H1 (cell line): ENCODE measurements at regions not wholly inside any gene's neighbourhood (a gene's known extent, or its start where the extent isn't known, plus 50 kb on each side); places are given as distances from the start of the nearest gene placed in this dataset.

Source experiments
- CTCF ChIA-PET: fragments of 300-600 bp; sonication (Branson Sonifier 250); formaldehyde crosslinking; loops from one replicate; lab custom pipeline; 2021; ENCODE audit not compliant: partially characterized antibody; lab: Charles Lee
- POLR2A ChIA-PET: fragments of 300-600 bp; sonication (Branson Sonifier 250); formaldehyde crosslinking; loops from one replicate; lab custom pipeline; 2021; ENCODE audit warnings: inconsistent platforms; ENCODE audit not compliant: partially characterized antibody; lab: Charles Lee
- DNase-seq, 2 experiments: peaks; one replicate each; pipeline versions ENCODE4 v3.0.0 to v3.0.0-alpha.2; 2010 to 2022; ENCODE audit warnings: low spot score in 2 of 2, low read depth in 1 of 2, mixed read lengths in 1 of 2
- FAIRE-seq: peaks from 2 replicates; lab custom pipeline; 2011; peaks lifted over from hg19 to GRCh38; lab: Jason Lieb, UNC
- H2AFZ ChIP-seq: 2 replicates; pipeline ENCODE4 v1.8.1; 2012; ENCODE audit warnings: low read length, inconsistent platforms
- H2AK5ac ChIP-seq: 2 replicates; pipeline ENCODE4 v1.6.1; 2013; ENCODE audit warnings: low read depth, low read length
- H2BK120ac ChIP-seq: replicated peaks from 2 replicates; pipeline ENCODE3; 2013; ENCODE audit warnings: low read depth, low read length, inconsistent platforms
- H2BK12ac ChIP-seq: 2 replicates; pipeline ENCODE4 v1.6.1; 2013; ENCODE audit warnings: low read depth, low read length
- H2BK15ac ChIP-seq: 2 replicates; pipeline ENCODE4 v1.6.1; 2013; ENCODE audit warnings: low read length
- H2BK20ac ChIP-seq: 2 replicates; pipeline ENCODE4 v1.6.1; 2013; ENCODE audit warnings: low read length
- H2BK5ac ChIP-seq: 2 replicates; pipeline ENCODE4 v1.6.1; 2013; ENCODE audit warnings: low read depth, low read length
- H3K14ac ChIP-seq: 2 replicates; pipeline ENCODE4 v1.6.1; 2013; ENCODE audit warnings: inconsistent platforms; ENCODE audit not compliant: insufficient read length
- H3K18ac ChIP-seq: 2 replicates; pipeline ENCODE4 v1.6.1; 2013; ENCODE audit warnings: low read length; ENCODE audit errors: extremely low read depth
- H3K23ac ChIP-seq: 2 replicates; pipeline ENCODE4 v1.6.1; 2013; ENCODE audit warnings: inconsistent platforms; ENCODE audit not compliant: insufficient read length
- H3K23me2 ChIP-seq: 2 replicates; pipeline ENCODE4 v1.6.1; 2013; ENCODE audit warnings: low read depth, low read length
- H3K27ac ChIP-seq: 2 replicates; pipeline ENCODE4 v1.6.1; 2011; ENCODE audit warnings: low read depth, low read length, inconsistent platforms
- H3K27me3 ChIP-seq, 4 experiments: replicated peaks in 1 of 4; 1 replicate in 1 of 4; 2 replicates in 3 of 4; pipeline versions ENCODE4 v1.6.1 to v1.8.1; 2011 to 2013; ENCODE audit warnings: low read length in 3 of 4, mild to moderate bottlenecking in 3 of 4, inconsistent platforms in 2 of 4, mixed read lengths in 2 of 4, moderate library complexity in 1 of 4; ENCODE audit not compliant: control insufficient read depth in 3 of 4, insufficient read depth in 3 of 4; ENCODE audit errors: extremely low read depth in 1 of 4
- H3K36me3 ChIP-seq, 4 experiments: 2 replicates each; pipeline versions ENCODE4 v1.6.1 to v1.8.1; 2011 to 2013; ENCODE audit warnings: mild to moderate bottlenecking in 4 of 4, low read length in 3 of 4, moderate library complexity in 2 of 4, control low read depth in 1 of 4, inconsistent platforms in 1 of 4; ENCODE audit not compliant: insufficient read depth in 4 of 4, control insufficient read depth in 2 of 4
- H3K4ac ChIP-seq: replicated peaks from 2 replicates; pipeline ENCODE3; 2013; ENCODE audit warnings: low read length, low read depth, mixed read lengths, inconsistent platforms; ENCODE audit not compliant: insufficient read length
- H3K4me1 ChIP-seq, 4 experiments: replicated peaks in 1 of 4; 1 replicate in 1 of 4; 2 replicates in 3 of 4; pipeline versions ENCODE4 v1.6.1 to v1.8.1; 2011 to 2013; ENCODE audit warnings: low read length in 3 of 4, inconsistent platforms in 2 of 4, mixed read lengths in 1 of 4; ENCODE audit not compliant: insufficient read depth in 4 of 4, control insufficient read depth in 3 of 4
- H3K4me2 ChIP-seq, 2 experiments: 2 replicates each; pipeline versions ENCODE4 v1.6.1 to v1.8.1; 2011 to 2013; ENCODE audit warnings: low read depth in 2 of 2, low read length in 2 of 2, control low read depth in 1 of 2, inconsistent platforms in 1 of 2, mild to moderate bottlenecking in 1 of 2; ENCODE audit not compliant: insufficient read depth in 1 of 2
- H3K4me3 ChIP-seq, 4 experiments: fragments of 200-600, 300-600 bp in 1 of 4; sonication (generic), shearing (Covaris generic), sonication (Bioruptor Twin) in 1 of 4; 2 replicates each; pipeline versions ENCODE4 v1.5.1 to v1.8.1; 2011 to 2016; ENCODE audit warnings: low read length in 4 of 4, low read depth in 3 of 4, control low read depth in 2 of 4, inconsistent platforms in 2 of 4, mild to moderate bottlenecking in 2 of 4, mixed read lengths in 1 of 4, moderate library complexity in 1 of 4; ENCODE audit not compliant: insufficient read depth in 2 of 4; ENCODE audit errors: extremely low read depth in 1 of 4
- H3K56ac ChIP-seq: replicated peaks from 2 replicates; pipeline ENCODE3; 2013; ENCODE audit warnings: low read depth, mild to moderate bottlenecking, mixed read lengths, low read length, inconsistent platforms; ENCODE audit not compliant: insufficient read length
- H3K79me1 ChIP-seq: 2 replicates; pipeline ENCODE4 v1.6.1; 2013; ENCODE audit warnings: low read depth, low read length, control low read depth
- H3K79me2 ChIP-seq, 2 experiments: 2 replicates each; pipeline versions ENCODE4 v1.6.1 to v1.8.1; 2012 to 2013; ENCODE audit warnings: low read length in 2 of 2, mild to moderate bottlenecking in 2 of 2, inconsistent platforms in 1 of 2; ENCODE audit not compliant: insufficient read depth in 2 of 2, control insufficient read depth in 1 of 2
- H3K9ac ChIP-seq, 4 experiments: replicated peaks in 1 of 4; 1 replicate in 1 of 4; 2 replicates in 3 of 4; pipeline versions ENCODE4 v1.6.1 to v1.8.1; 2011 to 2013; ENCODE audit warnings: low read depth in 3 of 4, low read length in 3 of 4, control low read depth in 2 of 4, mild to moderate bottlenecking in 2 of 4, moderate library complexity in 2 of 4, inconsistent platforms in 1 of 4; ENCODE audit errors: extremely low read depth in 1 of 4
- H3K9me3 ChIP-seq, 2 experiments: 2 replicates each; pipeline versions ENCODE4 v1.6.1 to v1.8.1; 2012 to 2013; ENCODE audit warnings: mild to moderate bottlenecking in 2 of 2, moderate library complexity in 2 of 2, control low read depth in 1 of 2, inconsistent platforms in 1 of 2, low read depth in 1 of 2, low read length in 1 of 2, mixed read lengths in 1 of 2; ENCODE audit not compliant: insufficient read depth in 2 of 2
- H4K20me1 ChIP-seq, 2 experiments: replicated peaks in 1 of 2; 2 replicates each; pipeline versions ENCODE3 to v1.8.1; 2011 to 2013; ENCODE audit warnings: inconsistent platforms in 2 of 2, low read length in 2 of 2, mild to moderate bottlenecking in 1 of 2; ENCODE audit not compliant: insufficient read depth in 2 of 2, control insufficient read depth in 1 of 2
- H4K5ac ChIP-seq: 2 replicates; pipeline ENCODE4 v1.6.1; 2013; ENCODE audit warnings: low read length, low read depth, mixed read lengths, inconsistent platforms; ENCODE audit not compliant: insufficient read length
- H4K8ac ChIP-seq: 2 replicates; pipeline ENCODE4 v1.8.0; 2013; ENCODE audit warnings: mild to moderate bottlenecking, moderate library complexity, low read length, inconsistent platforms; ENCODE audit not compliant: insufficient read depth; ENCODE audit errors: extremely low read depth
- H4K91ac ChIP-seq: replicated peaks from 2 replicates; pipeline ENCODE3; 2013; ENCODE audit warnings: low read length, mixed read lengths, inconsistent platforms; ENCODE audit not compliant: insufficient read length
- ATF2 ChIP-seq: IDR thresholded peaks from 2 replicates; pipeline ENCODE4 v1.6.1; 2012; ENCODE audit warnings: low read length, inconsistent platforms
- CREB1 ChIP-seq: IDR thresholded peaks from 2 replicates; pipeline ENCODE4 v1.6.1; 2012; ENCODE audit warnings: inconsistent platforms
- RNF2 ChIP-seq: fragments of 200-900, 300-1000 bp; sonication (generic); IDR thresholded peaks from 2 replicates; pipeline ENCODE4 v1.7.1; 2016; ENCODE audit warnings: borderline replicate concordance, low read depth, mild to moderate bottlenecking, antibody characterized with exemption, low read length; ENCODE audit not compliant: poor library complexity, severe bottlenecking; ENCODE audit errors: missing control alignments
- SUZ12 ChIP-seq: fragments of 200-600 bp; sonication (generic); IDR thresholded peaks from 2 replicates; pipeline ENCODE4 v1.6.1; 2012; ENCODE audit warnings: mild to moderate bottlenecking, inconsistent platforms, low read length, moderate library complexity, mixed read lengths
- TCF12 ChIP-seq: IDR thresholded peaks from 2 replicates; pipeline ENCODE4 v1.6.1; 2011; ENCODE audit warnings: low read depth, mild to moderate bottlenecking, low read length
- YY1 ChIP-seq: IDR thresholded peaks from 2 replicates; pipeline ENCODE4 v1.6.1; 2011; ENCODE audit warnings: low read depth, mild to moderate bottlenecking, low read length
- WGBS, 2 experiments: shearing (Covaris generic) in 1 of 2; methylation state at CpG; one replicate each; pipeline versions ENCODE4 v1.1.6 to v1.1.7; 2013 to 2015; ENCODE audit warnings: low lambda C conversion rate in 2 of 2, mixed read lengths in 2 of 2, inconsistent platforms in 1 of 2, low coverage in 1 of 2, missing lambda C conversion rate in 1 of 2; ENCODE audit not compliant: insufficient replicate concordance in 2 of 2, insufficient coverage in 1 of 2, insufficient read length in 1 of 2; ENCODE audit errors: extremely low coverage in 1 of 2, missing lambda C conversion rate in 1 of 2; 5-methylcytosine and 5-hydroxymethylcytosine counted together

GRCh38 chr2:220107380-220107791 is 480.0 kb downstream of the SLC4A3 start:
- H3K9me3 ChIP-seq: no peaks in the 10 kb centered on the region
- H2AK5ac ChIP-seq: no peak overlapping the region
- H3K23me2 ChIP-seq: no peaks in the 10 kb centered on the region
- DNase-seq: no peak
- no peaks in the 10 kb centered on the region for H3K79me1 ChIP-seq
- H4K91ac ChIP-seq: no peak overlapping the region
- TF ChIP-seq CREB1 (no peak), YY1 (no peak), RNF2 (no peak), ATF2 (no peak), SUZ12 (no peak), TCF12 (no peak)
- H2BK15ac ChIP-seq: no peak overlapping the region
- no peak overlapping the region; a peak in 1 of 7 replicates for H3K9ac ChIP-seq
- no peaks in the 10 kb centered on the region for H3K27me3 ChIP-seq
- whole genome bisulfite sequencing, 2 experiments: 92% methylated on average over 4 of the region's 4 CpGs; no CpG with 5 or more reads in 1 of the 2 experiments
- no peaks in the 10 kb centered on the region; a peak in 1 of 8 replicates for H3K36me3 ChIP-seq
- no peak overlapping the region for H2AFZ ChIP-seq
- no peak overlapping the region for H2BK5ac ChIP-seq
- H4K8ac ChIP-seq: no peak overlapping the region
- no peaks in the 10 kb centered on the region for H3K4me1 ChIP-seq
- H3K4me3 ChIP-seq: no peak overlapping the region
- H2BK12ac ChIP-seq: no peak overlapping the region
- no peak overlapping the region for H3K14ac ChIP-seq
- no peak overlapping the region for H3K27ac ChIP-seq
- H3K4me2 ChIP-seq: no peak overlapping the region
- H3K23ac ChIP-seq: no peak overlapping the region
- H4K20me1 ChIP-seq: no peaks in the 10 kb centered on the region
- H3K56ac ChIP-seq: no peak overlapping the region
- no peak for FAIRE-seq
- no peak overlapping the region for H3K4ac ChIP-seq
- no peak overlapping the region for H2BK20ac ChIP-seq
- no peak overlapping the region for H2BK120ac ChIP-seq
- H3K79me2 ChIP-seq: no peaks in the 10 kb centered on the region
- CTCF ChIA-PET: no interaction called here
- no peak overlapping the region for H3K18ac ChIP-seq
- POLR2A ChIA-PET: no interaction called here
- H4K5ac ChIP-seq: no peak overlapping the region
